NT2/D1 (cell line): ENCODE measurements at regions not wholly inside any gene's neighbourhood (a gene's known extent, or its start where the extent isn't known, plus 50 kb on each side); places are given as distances from the start of the nearest gene placed in this dataset.

Source experiments
- SUZ12 ChIP-seq: IDR thresholded peaks from 2 replicates; pipeline ENCODE4 v1.6.1; 2011; ENCODE audit not compliant: insufficient read length, insufficient read depth; ENCODE audit errors: extremely low read depth
- YY1 ChIP-seq: IDR thresholded peaks from 2 replicates; pipeline ENCODE4 v1.6.1; 2011; ENCODE audit not compliant: insufficient read length, insufficient read depth
- ZNF274 ChIP-seq: IDR thresholded peaks from 2 replicates; pipeline ENCODE4 v1.6.1; 2011; ENCODE audit warnings: mild to moderate bottlenecking, low read depth, low read length

DNA sequence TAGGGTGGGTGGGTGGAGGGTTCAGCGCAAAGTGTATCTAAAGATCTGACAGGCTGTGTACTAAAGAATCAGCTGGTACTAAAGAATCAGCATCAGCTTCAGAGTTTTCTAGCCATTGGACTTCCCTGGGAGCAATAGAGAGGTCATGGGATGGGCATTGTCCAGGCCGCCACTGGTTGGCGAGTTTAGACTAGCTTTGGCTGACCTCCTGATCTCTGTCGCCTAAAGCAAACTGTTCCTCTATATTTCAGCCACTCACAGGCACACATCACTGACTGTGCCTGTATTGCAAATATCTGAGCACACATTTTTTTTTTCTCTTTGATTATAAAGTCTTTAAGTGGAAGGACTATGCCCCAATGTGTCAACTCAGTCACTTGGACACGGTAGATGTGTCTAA lies 267.8 kb upstream of the SKOR2 start:
- TF ChIP-seq ZNF274: no peak
- no peak for TF ChIP-seq SUZ12
- TF ChIP-seq YY1: no peak
